ENCODE measurements at regions not wholly inside any gene's neighbourhood (a gene's known extent, or its start where the extent isn't known, plus 50 kb on each side); places are given as distances from the start of the nearest gene placed in this dataset.
A peak's percentile ranks its signal among the peaks of the same experiment; 100 is the strongest.

GRCh38 chr12:66960006-66960405 lies 281.1 kb upstream of the GRIP1 start:
- no peak for DNase-seq (ENCODE audit: low read depth in 2 of 2)

- DNase-seq (ENCODE audit: low read depth in 2 of 2), result no peak
Measured at GRCh38 chr12:66960704-66961690, 282.1 kb upstream of the GRIP1 start.

- no peak for DNase-seq (ENCODE audit: low read depth in 2 of 2)
Measured at GRCh38 chr12:66962290-66962689, 283.4 kb upstream of the GRIP1 start.

DNA sequence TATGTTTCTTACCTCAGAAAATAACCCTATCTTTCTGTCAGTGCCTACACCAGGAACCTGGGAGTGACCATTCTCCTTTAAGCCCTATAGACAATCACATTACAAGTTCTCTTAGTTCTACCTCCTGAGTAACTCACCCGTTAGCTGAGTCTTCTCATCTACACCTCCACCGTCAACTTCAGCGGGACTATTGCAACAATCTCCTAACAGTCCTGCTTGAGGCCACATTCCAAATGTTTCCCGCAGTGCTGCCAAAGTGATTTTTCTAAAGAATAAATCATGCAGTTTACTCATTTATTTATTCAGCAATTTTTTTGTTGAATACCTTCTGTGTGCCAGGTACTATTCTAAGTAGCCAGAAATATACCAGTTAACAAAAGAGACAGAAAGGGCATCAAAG lies 285.0 kb upstream of the GRIP1 start:
- no peak for DNase-seq (ENCODE audit: low read depth in 2 of 2)

GRCh38 chr12:66964629-66965028 lies 285.8 kb upstream of the GRIP1 start:
- no peak for DNase-seq (ENCODE audit: low read depth in 2 of 2)

DNA sequence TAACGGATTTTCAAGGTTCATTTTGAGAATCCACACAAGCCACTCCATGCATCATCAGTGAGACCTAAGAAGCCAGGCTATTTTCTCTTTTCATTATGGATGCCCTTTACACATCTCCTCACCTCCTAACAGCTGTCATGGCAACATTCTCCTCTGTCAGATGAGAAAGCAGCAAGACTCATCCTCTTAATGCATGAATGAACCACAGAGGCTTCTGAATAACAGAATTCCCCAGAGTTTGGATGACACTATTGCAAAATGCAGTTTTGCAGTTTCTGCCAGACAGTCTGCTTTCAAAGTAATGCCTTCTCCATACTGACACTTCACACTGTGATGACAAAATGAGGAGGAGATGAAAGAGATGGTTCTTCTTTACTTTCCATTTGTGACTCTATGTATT lies 286.7 kb upstream of the GRIP1 start:
- DNase-seq (ENCODE audit: low read depth in 2 of 2), result no peak

- no peak for DNase-seq (ENCODE audit: low read depth in 2 of 2)
Measured at GRCh38 chr12:66971816-66972215, 292.9 kb upstream of the GRIP1 start.

DNA sequence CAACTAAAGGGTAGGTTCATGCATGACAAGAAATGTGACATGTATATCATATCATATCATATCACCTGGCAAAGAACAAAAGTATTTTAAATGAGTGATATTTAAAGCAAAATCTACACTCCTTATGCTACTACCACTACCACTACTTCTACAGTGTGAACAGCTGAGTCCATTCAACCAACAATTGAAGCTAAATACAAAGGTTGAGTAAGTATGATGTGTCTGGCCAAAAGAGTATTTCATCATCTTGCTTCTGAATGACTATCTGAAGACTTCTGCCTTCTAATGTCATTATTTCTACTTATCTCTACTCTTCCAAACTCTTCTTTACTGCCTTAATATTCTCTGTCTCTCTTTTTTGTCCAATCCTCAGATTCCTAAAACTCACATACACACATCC lies 292.6 kb upstream of the CAND1 start:
- DNase-seq (ENCODE audit: low read depth in 2 of 2), result no peak

DNA sequence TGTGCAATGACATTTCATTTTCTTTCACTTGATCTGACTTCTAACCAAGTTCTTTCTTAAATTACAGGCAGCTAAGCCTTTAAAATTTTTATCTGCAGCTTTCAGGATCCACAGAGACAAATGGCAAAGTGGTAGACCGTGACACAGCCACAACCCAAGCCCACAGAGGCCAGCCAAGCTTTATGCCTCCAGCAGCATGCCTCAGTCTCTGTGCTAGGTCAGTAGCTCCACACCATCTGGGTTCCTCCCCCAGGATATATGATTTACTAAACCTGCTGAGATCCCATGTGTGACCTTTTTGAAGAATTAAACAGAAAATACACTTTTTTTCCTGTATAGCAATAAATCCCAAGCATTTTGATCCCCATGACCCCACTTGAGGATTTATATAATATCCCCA lies 290.4 kb upstream of the CAND1 start:
- no peak for DNase-seq (ENCODE audit: low read depth in 2 of 2)

DNA sequence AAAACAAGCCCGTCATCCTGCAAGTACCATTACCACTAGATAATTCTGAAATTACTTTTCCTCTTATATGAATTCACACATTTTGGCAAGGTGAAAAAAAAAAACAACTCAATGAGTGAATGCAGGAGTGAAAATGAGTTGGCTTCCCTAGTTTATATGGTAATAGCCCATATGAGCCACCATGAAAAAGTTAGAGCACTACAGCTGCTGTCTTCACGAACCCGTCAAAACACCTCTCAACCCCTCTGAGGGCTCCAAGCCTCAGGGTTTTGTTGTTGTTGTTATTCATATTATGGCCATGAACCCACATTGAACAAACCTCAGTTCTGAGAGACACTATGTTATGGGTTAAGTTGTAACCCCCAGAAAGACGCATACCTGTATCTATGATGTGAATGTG lies 289.9 kb upstream of the CAND1 start:
- DNase-seq (ENCODE audit: low read depth in 2 of 2), result no peak

DNA sequence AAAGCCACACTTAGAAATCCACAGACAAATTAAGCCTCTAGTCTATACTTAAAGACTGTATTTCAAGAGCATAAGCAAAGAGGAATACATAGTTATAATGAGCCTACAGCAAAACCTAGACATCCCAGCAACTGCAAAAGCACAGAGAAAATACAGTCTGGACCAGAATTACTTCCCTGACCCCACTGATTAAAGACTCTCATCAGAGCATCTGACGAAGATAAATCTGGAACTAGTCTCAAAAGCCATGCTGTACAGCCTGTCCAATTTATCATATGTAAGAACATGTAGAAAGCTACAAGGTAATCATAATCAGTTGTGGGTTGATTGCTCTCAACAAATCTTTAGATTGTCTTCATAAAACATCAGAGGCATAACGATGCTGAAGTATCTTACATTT lies 285.1 kb upstream of the CAND1 start:
- DNase-seq (ENCODE audit: low read depth in 2 of 2), result no peak

- DNase-seq (ENCODE audit: low read depth in 2 of 2), result no peak
Measured at GRCh38 chr12:66984962-66985361, 284.2 kb upstream of the CAND1 start.

- DNase-seq (ENCODE audit: low read depth in 2 of 2), result no peak
Measured at GRCh38 chr12:66999141-66999540, 270.0 kb upstream of the CAND1 start.

GRCh38 chr12:67001251-67001650 lies 267.9 kb upstream of the CAND1 start:
- DNase-seq (ENCODE audit: low read depth in 2 of 2), result no peak

GRCh38 chr12:67002720-67003119 lies 266.4 kb upstream of the CAND1 start:
- no peak for DNase-seq (ENCODE audit: low read depth in 2 of 2)

DNA sequence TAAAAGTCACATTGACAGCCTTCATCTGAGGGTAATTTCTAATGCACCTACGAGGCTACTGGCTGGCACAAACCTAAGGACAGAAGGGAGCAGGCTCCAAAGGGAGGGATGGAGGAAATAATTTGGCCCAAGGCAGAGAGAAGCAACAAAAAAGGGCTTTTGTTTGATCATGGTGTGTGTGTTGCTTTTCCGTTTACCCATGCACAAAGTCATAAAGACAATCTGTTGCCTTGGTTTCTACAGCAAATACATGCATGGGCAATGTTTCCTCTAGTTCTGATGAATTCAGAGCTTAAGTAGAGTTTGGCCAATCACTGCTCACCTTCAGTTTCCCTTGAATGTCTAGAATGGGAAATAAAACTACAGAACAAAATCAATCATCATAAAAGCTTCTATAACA lies 262.5 kb upstream of the CAND1 start:
- DNase-seq (ENCODE audit: low read depth in 2 of 2), result no peak

DNA sequence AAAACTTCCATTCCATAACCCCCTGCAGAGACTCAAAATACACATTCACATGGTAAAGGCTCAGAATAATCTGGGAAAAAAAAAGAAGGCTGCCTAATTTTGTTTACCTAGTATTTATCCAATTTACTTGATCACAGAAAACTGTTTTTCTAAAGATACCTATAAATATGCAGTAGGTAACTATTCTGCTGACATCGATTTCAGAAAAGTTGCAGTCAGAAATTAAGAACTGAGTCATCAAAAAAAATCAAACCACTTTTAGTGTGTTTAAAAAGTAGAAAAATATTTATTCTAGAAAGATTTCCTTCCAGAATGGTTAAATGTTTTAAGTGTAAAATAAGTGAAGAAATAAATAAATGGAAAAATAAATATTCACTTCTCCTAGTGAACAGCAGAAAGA lies 254.5 kb upstream of the CAND1 start:
- no peak for DNase-seq (ENCODE audit: low read depth in 2 of 2)

GRCh38 chr12:67018105-67018504 lies 251.1 kb upstream of the CAND1 start:
- DNase-seq (ENCODE audit: low read depth in 2 of 2), result no peak

- DNase-seq (ENCODE audit: low read depth in 2 of 2), result no peak
Measured at GRCh38 chr12:67019070-67019469, 250.1 kb upstream of the CAND1 start.

- peak; percentile 19 to 39 for DNase-seq (ENCODE audit: low read depth in 2 of 2)
Measured at GRCh38 chr12:67025543-67026114, 243.5 kb upstream of the CAND1 start.

DNA sequence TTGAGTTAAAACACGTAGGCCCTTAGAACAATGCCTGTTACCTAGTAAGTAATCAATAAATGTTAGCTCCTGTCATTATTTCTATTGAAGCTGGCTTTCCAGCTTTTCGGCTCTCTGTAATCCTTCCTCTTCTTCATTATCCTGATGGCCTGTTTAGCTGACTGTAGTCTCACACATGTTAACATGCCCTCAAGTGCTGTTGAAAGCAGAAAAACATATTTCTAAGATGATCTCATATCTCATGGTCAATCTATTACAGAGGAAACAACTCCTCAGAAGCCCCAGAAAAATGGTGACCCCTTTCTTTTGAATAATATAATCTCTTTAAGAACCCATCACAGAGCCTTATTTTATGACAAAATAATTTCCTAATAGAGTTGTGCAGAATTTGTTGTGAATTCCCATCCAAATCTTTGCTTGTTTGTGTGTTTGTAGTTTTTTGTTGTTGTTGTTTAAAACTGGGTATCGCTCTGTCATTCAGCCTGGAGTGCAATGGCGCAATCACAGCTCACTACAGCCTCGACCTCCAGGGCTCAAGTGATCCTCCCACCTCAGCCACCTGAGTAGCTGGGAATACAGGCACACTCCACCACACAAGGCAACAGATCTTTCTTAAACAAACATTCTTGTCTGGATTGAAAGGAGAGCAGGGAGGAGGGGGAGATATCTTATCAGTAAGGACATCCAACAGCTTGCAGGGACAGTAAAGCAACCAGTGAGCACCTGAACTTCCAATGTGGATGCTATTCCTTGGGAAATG lies 242.5 kb upstream of the CAND1 start:
- DNase-seq (ENCODE audit: low read depth in 2 of 2), result no peak

- DNase-seq (ENCODE audit: low read depth in 2 of 2), result no peak
Measured at GRCh38 chr12:67028529-67028928, 240.6 kb upstream of the CAND1 start.

Measured in lung microvascular endothelial cell (primary cell).